ENCODE measurements at regions not wholly inside any gene's neighbourhood (a gene's known extent, or its start where the extent isn't known, plus 50 kb on each side); places are given as distances from the start of the nearest gene placed in this dataset.

DNA sequence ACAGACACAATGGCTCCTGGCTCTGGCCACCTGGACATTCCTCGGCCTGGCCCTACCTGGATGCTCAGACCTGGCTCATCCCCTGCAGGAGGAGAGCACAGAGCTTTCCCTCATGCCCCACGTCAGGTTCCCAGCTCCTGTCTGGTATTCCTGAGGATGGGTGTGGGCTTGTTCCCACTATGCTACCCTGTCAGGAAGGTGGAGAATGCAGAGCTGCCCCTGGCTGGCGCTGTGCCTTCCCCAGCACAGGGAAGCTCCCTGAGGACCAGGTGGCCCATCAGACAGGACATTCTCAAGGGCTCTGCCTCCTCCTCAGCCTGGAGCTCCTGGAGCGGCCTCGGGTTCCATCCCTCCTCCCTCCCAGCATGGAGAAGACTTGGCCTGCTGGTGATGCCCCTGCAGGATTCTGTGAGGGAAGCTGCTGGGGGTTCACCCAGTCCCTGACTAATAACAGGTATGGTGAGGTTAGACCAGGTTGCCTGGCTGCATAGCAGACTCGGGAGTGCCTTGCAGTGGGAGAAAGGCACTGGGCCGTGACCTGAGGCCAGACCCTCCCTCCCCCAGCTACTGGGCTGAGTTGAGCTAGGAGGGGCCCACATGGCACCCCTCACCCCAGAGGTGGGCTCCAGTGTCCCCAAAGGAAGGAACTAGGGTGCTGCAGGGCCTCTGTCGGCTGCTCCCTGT, 156.0 kb upstream of the MLN start:
- no peaks in the 10 kb centered on the region for H3K9me3 ChIP-seq
- H3K27ac ChIP-seq = no peak overlapping the region
- no peaks in the 10 kb centered on the region for H3K27me3 ChIP-seq
- no peaks in the 10 kb centered on the region for H3K4me1 ChIP-seq
- TF ChIP-seq POLR2A (IDR thresholded peaks at IDR 0.05) = no peak
- TF ChIP-seq, protein P1, sequence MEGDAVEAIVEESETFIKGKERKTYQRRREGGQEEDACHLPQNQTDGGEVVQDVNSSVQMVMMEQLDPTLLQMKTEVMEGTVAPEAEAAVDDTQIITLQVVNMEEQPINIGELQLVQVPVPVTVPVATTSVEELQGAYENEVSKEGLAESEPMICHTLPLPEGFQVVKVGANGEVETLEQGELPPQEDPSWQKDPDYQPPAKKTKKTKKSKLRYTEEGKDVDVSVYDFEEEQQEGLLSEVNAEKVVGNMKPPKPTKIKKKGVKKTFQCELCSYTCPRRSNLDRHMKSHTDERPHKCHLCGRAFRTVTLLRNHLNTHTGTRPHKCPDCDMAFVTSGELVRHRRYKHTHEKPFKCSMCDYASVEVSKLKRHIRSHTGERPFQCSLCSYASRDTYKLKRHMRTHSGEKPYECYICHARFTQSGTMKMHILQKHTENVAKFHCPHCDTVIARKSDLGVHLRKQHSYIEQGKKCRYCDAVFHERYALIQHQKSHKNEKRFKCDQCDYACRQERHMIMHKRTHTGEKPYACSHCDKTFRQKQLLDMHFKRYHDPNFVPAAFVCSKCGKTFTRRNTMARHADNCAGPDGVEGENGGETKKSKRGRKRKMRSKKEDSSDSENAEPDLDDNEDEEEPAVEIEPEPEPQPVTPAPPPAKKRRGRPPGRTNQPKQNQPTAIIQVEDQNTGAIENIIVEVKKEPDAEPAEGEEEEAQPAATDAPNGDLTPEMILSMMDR (IDR thresholded peaks at IDR 0.05) = no peak
- no peaks in the 10 kb centered on the region for H3K36me3 ChIP-seq
- no peak overlapping the region for H3K4me3 ChIP-seq
- intact Hi-C loops (cut with DNase I; ENCODE audit: low total_unique reads) = no loop called here
- DNase-seq = no peak

DNA sequence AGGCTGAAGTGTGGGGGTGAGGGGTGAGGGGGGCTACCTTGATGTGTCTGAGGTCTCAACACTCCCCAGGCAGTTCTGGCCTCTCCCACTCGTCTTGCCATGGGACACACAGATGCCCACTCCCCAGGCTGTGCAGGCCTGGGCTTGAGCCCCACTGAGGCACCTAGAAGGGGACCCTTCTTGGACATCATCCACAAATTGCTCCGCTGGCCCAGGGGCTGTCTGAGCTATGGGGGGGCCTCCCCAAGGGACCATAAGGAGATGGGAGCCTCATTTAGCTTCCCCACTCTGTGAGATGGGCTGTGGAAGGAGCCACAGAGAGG, 155.5 kb upstream of the MLN start:
- Histone ChIP-seq H3K36me3 (no peaks in the 10 kb centered on the region), H3K9me3 (no peaks in the 10 kb centered on the region), H3K27ac (no peak overlapping the region), H3K4me3 (no peak overlapping the region), H3K27me3 (no peaks in the 10 kb centered on the region), H3K4me1 (no peaks in the 10 kb centered on the region)
- intact Hi-C loops (cut with DNase I; ENCODE audit: low total_unique reads) = no loop called here
- no peak for DNase-seq
- TF ChIP-seq, protein P1 (IDR thresholded peaks at IDR 0.05) = no peak
- TF ChIP-seq POLR2A (IDR thresholded peaks at IDR 0.05) = no peak

DNA sequence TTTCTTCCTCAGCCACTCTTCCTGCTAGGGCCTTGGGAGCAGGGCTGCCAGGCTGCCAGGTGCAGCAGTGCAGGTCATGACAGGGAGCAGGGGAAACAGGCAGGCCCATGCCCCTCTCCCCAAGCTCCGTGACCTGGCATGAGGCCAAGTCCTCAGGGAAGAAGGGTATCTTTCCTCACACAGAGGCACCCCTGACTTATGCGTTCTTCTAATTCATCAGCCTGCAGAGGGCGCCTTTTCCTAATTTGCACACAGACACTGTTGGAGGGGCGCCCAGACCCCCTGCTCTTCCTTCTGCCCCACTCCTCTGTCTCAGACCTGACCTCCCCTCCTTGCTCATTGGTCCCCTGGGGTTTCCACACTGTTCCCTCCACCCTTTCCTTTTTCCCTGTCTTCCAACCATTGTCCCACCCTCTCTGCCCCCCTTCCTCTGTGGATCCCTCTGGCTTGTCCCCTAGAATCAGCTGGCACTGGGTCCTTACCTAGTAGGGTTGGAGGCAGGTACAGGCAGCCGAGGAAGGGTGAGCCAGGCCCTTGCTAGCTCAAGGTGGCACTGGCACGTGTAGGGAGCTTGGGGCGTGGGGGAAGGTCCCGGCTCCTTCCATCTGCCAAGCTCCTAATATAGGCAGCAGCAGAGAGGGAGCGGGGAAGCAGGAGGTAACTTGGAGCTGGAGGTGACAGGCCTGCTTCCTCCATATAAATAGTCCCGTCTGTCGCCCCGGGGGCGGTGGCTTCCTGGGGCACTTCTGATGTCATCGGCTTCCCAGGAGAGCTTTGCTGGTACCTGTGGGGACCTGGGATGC, 154.9 kb upstream of the MLN start:
- Histone ChIP-seq H3K36me3 (no peaks in the 10 kb centered on the region), H3K9me3 (no peaks in the 10 kb centered on the region), H3K4me3 (no peak overlapping the region), H3K4me1 (no peaks in the 10 kb centered on the region), H3K27me3 (no peaks in the 10 kb centered on the region), H3K27ac (no peak overlapping the region)
- intact Hi-C loops (cut with DNase I; ENCODE audit: low total_unique reads) = no loop called here
- DNase-seq = no peak
- no peak for TF ChIP-seq POLR2A (IDR thresholded peaks at IDR 0.05)

DNA sequence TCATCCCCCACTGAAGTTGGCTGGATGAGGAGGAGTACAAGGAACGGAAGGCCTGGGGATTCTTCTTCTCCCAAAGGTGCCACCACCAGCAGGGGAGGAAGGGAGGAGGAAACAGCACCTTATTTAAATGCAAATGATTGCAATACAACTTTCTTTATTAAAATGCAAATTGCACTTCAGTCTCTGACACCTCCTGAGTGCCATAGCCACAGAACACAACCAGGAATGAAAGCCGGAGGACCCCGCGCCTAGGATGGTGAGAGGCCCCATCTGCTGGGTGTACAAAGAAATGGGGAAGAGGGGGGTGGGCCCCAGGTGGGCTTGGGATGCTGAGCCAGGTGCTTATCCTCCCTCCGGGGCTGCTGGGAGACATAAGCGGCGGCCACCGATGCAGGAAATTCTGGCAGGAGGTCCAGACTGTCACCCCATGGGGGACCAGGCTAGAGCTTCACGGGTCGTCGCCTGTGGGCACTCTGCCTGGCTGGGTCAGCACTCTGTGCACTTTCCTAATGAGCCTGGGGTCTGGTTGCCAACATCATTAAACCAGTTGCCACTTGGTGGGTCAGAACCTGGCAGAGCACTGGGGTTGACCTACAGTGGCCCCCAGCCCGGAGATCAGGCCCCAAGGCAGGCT, 154.2 kb upstream of the MLN start:
- intact Hi-C loops (cut with DNase I; ENCODE audit: low total_unique reads) = no loop called here
- no peak overlapping the region for H3K27ac ChIP-seq
- no peaks in the 10 kb centered on the region for H3K9me3 ChIP-seq
- no peaks in the 10 kb centered on the region for H3K36me3 ChIP-seq
- TF ChIP-seq, protein P1 (IDR thresholded peaks at IDR 0.05) = no peak
- TF ChIP-seq POLR2A (IDR thresholded peaks at IDR 0.05) = no peak
- H3K27me3 ChIP-seq = no peaks in the 10 kb centered on the region
- no peaks in the 10 kb centered on the region for H3K4me1 ChIP-seq
- DNase-seq = no peak
- H3K4me3 ChIP-seq = no peak overlapping the region

DNA sequence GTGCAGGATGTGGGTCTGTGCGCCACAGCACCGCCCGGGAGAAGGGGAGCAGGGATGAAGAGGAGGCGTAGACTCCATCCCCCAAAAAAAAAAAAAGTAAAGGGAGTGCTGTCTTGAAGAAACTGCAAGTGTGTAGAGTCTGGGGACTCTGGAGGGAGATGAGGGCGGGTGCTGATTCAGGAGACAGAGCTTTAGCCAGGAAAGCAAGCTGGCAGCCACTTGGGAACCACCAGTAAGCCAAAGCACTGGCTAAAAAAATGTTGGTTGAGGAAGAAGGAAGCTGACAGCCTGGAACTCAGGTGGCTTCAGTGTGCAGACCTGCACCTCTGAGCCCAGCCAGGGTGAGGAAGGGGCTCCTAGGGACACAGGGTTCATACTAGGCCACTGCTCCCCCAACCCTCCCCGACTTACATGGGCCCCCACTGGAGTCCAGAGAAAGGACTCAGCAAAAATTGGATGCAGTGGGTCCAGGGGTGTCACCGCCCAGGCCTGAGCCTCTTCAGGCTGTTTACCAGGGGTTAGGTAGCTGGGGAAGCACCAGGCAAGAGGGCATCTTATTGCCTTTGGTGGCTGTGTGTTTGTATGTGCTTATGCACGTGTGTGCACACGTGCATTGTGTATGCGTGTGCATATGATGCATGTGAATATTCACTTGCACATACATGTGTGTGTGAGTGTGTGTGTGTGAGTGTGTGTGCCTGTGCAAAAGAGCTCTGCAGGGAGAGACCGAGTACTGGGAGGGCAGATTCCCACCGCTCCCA, 153.5 kb upstream of the MLN start:
- Histone ChIP-seq H3K9me3 (no peaks in the 10 kb centered on the region), H3K4me1 (no peaks in the 10 kb centered on the region), H3K4me3 (no peak overlapping the region), H3K27ac (no peak overlapping the region), H3K27me3 (no peaks in the 10 kb centered on the region), H3K36me3 (no peaks in the 10 kb centered on the region)
- intact Hi-C loops (cut with DNase I; ENCODE audit: low total_unique reads) = no loop called here
- no peak for DNase-seq
- no peak for TF ChIP-seq POLR2A (IDR thresholded peaks at IDR 0.05)
- TF ChIP-seq, protein P1 (IDR thresholded peaks at IDR 0.05) = no peak
